Stimulated activated CD4-positive, alpha-beta T cell treated with anti-CD3 and anti-CD28 coated beads, TNF-alpha, amount 100 ng/mL, for 1 hour (primary cell): ENCODE measurements at regions not wholly inside any gene's neighbourhood (a gene's known extent, or its start where the extent isn't known, plus 50 kb on each side); places are given as distances from the start of the nearest gene placed in this dataset.
"Not testable (repeated sequence)": the region's sequence is repeated elsewhere in the genome, so short reads cannot be mapped to it uniquely, and the experiment has no call there.

ENCODE experiments used
- DNase-seq, 3 donors: peaks; one replicate each; pipeline ENCODE4 v3.0.0-alpha.2; 2020; ENCODE audit warnings: low read depth in 3 of 3, low spot score in 1 of 3

DNA sequence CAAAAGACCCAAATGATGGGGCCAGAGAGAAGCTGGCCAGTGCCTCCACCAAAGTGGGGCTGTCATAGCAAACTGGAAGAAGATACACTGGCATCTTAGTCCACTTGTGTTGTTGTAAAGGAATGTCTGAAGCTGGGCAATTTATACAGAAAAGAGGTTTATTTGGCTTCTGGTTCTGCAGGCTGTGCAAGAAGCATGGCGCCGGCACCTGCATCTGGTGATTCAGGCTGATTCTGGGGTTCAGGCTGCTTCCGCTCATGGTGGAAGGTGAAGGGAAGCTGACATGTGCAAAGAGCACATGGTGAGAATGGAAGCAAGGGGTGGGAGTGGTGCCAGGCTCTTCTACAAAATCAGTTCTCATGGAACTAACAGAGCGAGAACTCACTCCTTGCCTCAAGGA lies 135.9 kb upstream of the TWIST2 start:
- DNase-seq, result no peak

DNA sequence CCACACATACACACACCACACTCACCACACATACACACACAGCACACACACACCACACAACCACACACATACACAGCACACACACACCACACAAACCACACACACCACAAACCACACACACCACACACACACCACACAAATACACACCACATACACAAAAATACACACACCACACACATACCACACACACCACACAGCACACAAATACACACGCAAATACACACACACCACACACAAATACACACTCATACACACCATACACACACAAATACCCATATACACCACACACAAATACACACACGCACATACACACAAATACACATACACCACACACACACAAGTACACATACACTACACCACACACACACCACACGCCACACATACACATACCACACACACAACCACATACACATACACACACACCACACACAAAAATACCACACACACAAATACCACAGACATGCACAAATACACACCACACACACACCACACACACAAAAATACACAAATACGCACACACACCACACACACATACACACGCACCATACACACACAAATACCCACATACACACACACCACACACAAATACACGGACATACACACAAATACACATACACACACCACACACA lies 134.6 kb upstream of the TWIST2 start:
- DNase-seq, result no peak

DNA sequence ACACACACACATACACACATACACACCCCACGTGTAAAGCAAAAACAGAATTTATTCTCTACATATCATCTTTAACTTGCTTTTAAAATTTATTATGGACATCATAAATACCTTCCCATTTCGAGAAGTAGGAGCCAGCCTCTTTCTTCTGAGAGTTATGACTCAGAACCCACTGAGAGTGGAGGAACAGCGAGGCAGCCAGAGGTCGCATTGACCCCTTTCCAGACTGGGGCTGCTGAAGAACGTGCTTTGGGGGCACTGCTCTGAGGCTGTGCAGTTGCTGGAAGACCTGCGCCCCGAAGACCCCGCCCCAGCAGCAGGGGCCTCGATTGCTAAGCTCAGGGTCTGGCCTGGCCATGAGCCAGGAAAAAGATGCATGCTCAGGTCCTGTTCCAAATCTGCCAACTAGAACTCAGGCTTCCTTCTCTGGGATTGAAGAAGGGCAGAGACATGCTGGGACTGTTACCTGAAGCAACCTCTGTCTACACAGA lies 133.8 kb upstream of the TWIST2 start:
- DNase-seq, result no peak

DNA sequence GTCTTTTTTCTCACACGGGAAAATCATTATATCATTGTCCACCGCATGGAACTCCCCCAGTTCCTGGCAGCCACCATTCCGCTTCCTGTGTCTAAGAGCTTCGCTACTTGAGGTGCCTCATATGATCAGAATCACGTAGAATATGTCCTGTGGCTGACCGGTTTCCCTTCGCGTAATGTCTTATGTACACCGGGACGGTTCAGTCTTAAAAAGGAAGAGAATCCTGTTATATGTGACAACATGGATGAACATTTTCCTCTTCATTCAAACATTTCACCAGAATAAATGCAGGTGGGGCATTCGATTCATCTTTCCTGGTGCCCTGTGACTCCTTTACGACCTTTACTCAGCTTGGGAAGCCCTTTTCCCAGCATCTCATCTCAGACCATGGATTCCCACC lies 131.7 kb upstream of the TWIST2 start:
- DNase-seq, result no peak

DNA sequence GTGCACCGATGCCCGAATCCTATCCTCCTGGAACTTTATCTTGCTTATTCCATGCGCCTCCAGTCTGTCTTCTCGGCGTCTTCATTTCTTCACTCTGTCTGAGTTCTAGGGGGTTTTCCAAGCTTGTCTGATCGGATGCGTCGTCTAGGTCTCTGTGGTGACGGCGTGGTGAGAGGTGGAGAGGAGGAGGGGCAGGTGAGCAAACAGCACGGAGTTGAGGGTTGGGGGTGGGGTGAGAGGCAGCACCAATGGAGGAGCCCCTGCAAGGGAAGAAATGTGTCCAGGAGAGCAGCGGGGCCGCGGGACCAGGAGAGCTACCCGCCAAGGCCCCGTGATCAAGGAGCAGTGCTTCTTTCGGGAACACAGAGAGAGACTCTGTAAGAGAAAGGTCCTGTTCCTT lies 131.3 kb upstream of the TWIST2 start:
- no peak for DNase-seq

DNA sequence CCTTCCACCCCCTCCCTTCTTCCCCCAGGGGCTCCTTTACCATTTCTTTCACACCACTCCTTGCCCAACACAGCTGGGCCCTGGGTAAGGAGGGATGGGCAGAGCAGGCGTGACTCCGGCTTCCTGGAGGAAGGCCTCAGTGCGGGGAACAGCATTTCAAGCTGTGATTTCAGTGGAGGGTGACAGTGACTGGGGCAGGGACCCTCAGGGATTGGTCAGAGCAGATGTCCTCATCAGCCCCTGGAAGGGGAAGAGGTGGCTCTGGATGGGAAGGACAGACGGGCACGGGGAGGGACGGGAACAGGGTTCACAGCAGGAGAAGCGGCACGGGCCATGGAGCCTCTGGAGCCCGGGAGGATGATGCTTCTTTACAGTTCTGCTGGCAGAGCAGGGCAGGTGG lies 130.8 kb upstream of the TWIST2 start:
- no peak for DNase-seq

DNA sequence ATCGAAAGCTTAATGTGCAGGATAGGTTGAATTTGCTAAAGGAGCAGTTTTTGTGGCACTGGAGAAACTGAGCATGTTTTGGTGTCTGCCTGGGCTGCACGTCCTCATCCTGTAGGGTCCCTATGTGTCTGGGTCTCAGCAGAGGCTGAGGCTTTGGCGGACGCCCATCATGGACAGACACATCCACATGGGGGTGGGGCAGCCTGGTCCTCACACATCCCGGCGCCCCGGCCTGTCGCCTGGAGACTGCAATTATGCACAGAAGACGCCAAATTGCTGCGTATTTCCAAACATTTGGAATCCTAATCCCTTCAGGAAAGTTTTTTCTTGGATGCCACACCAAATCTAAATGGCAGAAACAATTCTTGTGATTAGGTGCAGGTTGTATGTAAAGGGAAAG lies 128.2 kb upstream of the TWIST2 start:
- no peak for DNase-seq

DNA sequence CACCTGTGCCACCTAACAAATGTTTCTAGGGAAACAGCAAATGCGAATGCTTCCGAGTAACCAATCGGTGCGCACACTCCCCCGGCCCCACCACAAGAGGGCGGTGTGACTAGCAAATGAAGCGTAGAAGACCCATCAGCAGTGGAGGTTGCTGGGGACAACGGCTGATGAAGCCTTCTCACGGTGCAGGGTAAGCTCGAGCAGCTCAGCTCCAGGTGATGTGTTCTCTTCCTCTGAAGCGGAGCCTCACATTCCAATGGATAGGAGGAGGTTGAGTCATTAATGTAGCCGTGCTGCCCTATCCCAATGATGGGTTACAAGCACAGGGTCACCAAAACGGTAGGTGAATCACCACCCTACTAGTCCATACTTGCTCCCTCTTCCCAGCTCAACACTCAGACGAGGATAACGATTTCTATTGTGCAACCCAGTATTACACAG lies 127.6 kb upstream of the TWIST2 start:
- peak in 1 of 3 donors; percentile 23 for DNase-seq

DNA sequence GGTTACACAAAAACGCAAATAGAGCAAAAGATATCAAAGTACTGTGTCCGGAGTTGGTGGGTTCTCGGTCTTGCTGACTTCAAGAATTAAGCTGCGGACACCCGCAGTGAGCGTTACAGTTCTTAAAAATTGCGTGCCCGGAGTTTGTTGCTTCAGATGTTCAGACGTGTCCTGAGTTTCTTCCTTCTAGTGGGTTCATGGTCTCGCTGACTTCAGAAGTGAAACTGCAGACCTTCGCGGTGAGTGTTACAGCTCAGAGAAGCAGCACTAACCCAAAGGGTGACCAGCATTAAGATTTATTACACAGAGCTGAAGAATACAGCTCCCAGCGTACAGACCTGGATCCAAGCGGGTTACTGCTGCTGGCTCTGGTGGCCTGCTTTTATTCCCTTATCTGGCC lies 125.7 kb upstream of the TWIST2 start:
- no peak for DNase-seq

DNA sequence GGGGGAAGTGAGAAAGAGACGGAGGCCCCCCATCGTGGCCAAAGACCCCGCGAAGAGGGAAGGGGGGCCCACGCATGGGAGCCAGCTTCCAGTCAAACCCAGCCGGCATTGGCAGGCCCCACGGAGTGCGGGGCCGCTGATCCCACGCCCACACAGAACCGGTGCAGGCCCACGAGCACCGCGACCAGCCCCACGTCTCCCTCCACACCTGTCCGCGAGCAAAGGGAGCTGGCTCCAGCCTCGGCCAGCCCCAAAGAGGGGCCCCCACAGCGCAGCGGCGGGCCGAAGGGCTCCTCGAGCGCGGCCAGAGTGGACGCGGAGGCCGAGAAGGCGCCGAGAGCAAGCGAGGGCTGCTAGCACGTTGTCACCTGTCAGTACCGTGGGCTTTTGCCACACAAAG lies 125.0 kb upstream of the TWIST2 start:
- no peak for DNase-seq

DNA sequence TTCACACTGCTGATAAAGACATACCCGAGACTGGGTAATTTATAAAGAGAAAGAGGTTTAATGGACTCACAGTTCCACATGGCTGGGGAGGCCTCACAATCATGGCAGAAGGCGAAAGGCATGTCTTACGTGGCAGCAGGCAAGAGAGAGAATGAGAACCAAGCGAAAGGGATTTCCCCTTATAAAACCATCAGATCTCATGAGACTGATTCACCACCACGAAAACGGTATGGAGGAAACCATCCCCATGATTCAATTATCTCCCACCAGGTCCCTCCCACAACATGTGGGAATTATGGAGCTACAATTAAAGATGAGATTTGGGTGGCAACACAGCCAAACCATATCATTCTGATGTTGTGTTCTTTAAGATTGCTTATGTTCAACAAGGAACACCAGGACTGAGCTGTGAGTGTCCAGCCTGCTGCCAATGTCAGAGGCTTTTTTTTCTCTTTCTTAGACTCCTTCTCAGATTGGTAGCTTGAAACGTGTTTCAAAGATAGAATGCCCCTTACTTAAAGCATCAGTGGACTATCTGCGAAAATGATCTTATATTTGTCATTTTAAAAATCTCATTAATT lies 124.1 kb upstream of the TWIST2 start:
- DNase-seq, result not testable (repeated sequence)

DNA sequence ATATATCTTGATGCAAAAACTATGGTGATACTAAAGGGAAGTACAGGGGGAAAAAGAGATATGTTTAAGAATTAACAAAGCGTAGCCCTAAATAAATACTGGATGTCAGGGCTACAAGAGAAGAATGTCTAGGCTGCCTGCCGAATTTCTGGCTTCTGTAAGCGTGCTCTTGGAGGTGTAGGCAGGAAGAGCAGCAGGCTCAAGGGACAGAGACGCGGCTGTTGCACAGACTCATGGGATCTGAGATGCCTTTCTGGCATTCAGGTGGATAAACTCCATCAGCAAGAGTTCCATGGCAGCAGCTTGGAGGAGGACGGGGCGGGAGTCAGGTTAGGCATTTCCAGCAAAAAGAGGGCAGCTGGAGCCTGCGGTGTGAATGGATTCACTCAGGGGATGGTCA lies 123.2 kb upstream of the TWIST2 start:
- DNase-seq, result no peak

DNA sequence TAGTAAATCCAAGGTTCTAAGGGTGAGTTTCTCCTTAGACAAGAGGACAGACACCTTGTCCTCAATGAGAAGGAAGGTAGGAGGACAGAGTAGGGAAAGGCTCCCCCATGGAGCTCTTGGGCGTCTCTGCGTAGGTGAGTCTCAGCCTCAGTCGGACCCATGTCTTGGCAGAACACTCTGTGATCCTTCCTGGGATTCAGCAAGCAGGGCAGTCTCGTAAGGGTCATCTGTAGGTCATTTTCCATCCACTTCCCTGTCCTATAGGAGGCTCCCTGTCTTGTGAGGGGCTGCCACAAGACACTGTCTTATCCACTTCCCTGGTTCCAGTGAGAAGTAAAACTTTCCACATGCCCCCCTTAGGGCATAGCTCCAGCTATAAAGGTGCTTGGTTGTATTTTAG lies 122.6 kb upstream of the TWIST2 start:
- no peak for DNase-seq

DNA sequence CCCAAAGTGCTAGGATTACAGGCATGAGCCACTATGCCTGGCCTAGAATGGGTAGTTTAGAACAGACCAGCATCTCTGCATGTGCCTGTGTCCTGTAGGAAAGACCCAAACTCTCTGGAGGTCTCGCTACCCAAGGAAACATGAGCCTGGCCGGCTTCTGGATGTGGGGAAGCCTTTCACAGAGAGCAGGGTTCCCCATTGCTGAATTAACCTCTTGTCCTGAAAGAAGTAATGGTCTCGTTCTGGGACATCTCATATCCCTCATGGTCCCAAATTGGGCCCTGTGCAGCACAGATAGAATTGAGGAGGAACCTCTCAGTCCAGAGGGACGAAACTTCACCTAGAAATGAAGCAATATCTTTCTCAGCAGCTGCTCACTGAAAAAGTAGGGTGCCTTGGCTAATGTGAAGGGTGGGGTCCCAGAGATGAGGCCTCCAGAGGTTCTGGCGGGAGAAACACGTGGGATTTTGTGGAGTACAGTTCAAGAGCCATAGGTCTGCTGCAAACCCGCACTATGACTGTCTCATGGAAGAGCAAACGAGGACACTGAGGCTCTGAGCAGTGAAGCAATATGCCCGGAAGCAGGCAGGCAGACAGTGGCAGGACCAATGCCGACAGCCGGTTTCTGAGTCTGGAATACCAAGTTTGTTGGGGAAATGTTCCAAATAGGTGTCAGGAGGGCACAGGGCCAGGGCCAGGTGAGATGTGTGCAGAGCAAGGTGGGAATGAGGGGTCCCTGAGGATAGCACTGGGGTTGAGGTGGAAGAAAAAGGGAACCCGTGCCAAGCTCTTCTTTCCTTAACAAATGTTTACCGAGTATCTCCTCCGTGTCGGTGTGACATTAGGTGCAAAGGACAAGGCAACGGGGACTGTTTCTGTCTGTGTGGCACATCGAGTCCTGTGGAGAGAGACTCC lies 121.0 kb upstream of the TWIST2 start:
- no peak for DNase-seq

DNA sequence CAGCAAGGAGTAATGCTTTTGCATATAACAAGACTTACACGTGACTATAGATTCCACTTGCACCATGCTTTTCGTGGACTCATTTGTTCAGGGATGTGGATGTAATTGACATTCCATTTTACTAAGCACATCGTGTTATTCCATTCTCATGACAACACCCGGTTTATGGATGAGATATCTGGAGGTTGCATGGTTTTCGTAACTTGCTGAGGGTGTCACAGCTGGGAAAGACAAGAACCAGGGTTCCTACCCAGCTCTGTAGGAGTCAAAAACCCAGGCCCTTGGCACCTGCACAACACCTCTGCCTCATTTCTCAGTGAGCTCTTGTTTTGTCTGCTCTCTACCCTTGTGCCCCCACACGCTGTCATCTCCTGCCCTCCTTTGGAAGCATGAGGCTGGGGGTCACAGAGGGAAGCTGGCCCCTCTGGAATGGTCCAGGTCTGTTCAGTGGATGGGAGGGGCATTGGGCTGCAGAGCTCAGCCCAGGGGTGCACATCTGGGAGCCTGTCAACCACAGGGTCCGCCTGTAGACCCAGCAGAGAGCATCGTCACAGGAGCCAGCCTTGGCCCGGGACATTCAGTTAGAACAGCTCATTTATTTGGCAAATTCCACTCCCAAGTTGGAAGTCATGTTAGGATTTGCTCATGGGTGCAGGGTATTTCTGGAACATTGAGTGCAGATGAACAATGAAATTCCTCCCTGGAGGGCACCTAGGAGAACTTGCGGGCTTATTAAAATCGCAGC lies 120.1 kb upstream of the TWIST2 start:
- DNase-seq, result no peak

DNA sequence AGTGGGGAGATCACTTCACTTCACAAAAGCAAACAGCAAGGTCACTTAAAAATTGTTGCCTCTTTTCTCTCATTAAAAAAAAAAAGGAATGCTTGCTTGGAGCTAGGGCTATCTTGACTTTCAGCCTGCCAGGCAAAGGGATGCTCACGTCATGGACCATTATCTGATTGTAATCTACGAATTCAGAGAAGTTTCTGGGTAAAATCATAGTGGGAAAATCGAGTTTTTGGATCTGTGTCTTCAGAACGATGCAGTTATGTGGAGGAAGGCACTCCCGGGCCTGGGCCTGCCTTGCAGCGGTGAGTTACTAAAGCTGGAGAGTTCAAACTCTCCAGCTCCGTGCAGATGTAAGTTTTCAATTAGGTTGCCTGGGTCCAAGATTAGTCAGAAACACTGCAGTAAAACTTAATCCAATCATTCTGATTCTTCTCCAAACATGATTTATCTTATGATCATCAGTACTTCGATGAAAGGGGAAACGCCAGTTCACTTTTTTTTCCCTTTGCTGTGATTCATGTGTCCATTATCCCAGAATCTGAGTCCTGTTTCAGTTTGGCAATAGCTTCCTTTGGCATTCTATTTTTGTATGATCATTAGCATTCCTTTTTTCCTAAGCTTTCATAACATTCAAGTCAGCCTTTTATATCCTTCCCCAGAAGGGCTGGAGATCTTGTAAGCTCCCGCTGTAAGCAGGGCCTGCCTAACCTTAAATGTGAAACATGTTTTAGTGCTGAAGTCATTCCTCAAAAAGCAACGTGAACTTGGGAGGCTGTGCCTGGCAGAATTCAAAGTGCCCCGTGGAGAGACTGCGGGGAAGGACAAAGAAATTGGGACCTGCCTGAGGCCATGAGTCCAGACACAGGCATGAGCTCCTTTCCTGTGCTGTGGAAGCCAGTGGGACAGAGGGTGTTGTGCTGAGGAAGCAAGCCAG lies 119.3 kb upstream of the TWIST2 start:
- no peak for DNase-seq

DNA sequence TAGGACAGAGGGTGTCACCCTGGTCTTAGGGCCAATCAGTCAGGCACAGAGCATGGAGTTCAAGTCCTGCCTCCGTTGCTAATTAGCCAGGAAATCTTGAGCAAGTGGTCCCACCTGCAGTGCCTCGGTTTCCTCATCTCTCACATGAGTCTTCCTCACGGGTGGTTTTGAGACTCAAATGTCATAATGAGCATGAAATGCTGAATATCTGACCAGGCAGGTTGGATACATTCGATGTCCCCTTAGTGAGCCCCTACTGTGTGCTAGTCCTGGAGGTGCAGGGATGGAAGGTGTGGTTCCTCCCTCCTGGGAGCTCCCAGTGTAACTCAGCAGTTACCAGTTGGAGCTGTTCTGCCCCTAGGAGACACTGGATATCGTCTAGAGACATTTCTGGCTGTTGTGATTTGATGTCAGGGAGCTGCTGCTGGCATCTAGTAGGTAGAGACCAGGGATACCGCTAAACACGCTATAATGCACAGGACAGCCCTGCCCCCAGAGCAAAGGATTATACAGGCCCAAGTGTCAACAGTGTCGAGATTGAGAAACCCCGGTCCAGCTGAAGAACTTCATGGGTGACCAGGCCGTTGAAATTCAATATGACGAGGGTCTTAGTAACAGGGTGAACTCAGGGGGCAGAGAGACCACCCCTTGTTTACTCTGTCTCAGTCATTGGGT lies 118.5 kb upstream of the TWIST2 start:
- DNase-seq, result no peak

DNA sequence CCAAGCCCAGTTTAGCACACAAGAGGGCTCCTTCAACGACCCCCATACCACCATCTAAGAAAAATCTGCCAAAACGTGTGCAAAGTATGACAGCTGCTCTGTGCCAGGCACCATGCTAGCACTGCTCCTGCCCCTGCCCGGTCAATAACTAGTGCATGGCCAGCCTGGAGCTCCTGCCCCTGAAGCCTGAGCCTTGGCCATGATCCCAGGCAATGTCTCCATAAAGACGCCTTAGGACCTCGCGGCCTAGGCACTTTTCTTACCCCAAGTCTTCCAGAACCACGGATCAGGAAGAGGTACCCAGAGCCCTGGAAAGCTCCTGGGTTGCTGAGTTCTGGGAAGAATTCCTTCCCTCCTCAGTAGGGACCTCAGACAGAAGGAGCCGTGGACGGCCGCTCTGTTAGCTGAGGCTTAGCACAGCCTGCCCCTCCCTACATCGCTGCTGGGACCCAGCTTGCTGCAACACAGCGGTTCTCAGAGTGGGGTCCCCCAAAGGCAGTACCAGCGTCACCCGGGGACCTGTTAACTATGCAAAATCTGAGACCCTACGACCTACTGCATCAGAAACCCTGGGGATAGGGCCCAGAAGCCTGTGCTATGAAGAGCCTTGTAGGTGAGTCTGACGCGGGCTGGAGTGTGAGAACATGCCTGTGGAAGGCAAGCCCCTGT lies 117.8 kb upstream of the TWIST2 start:
- DNase-seq, result no peak

DNA sequence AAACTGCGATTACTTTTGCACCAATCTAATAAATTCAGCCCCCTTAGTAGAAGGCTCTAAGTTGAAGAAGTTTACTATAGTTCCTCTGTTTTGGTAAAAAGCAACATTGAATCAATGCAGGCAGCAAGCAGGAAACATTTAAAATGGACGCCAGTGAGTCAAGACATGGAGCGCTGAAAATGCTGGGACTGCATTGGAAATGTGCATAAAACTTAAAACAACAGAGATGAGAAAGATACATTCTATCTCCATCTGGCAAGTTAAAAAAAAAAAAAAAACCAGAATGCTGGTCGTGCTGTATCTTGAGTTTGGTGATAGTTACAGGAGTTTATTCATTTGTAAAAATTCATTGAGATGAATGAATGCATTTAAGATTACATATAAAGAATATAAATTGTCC lies 117.0 kb upstream of the TWIST2 start:
- DNase-seq, result no peak
